ENCODE measurements at regions not wholly inside any gene's neighbourhood (a gene's known extent, or its start where the extent isn't known, plus 50 kb on each side); places are given as distances from the start of the nearest gene placed in this dataset.

GRCh38 chr1:194774535-194774934 is 1588.1 kb upstream of the B3GALT2 start:
- in situ Hi-C loops (cut with MboI) = no loop called here
- Histone ChIP-seq H3K9me3 (replicated peaks; ENCODE audit: control insufficient read depth, insufficient read depth, low read depth, low read length) (no peaks in the 10 kb centered on the region), H3K9ac (ENCODE audit: insufficient read depth in 1 of 2, low read depth in 2 of 2, low read length in 2 of 2) (no peak overlapping the region), H3K9me1 (ENCODE audit: control insufficient read depth, insufficient read depth, low read length) (no peaks in the 10 kb centered on the region), H3K36me3 (ENCODE audit: control insufficient read depth, insufficient read depth, low read length) (peaks cover 14% of the 10 kb centered on the region; the same call in 1 of the 3 replicates), H4K20me1 (replicated peaks; ENCODE audit: control insufficient read depth, insufficient read depth, low read length) (no peaks in the 10 kb centered on the region), H3K4me3 (no peak overlapping the region), H3K79me2 (ENCODE audit: control insufficient read depth, insufficient read depth, low read length) (no peaks in the 10 kb centered on the region), H3K27ac (ENCODE audit: extremely low read depth, low read depth, low read length) (no peak overlapping the region), H3K4me2 (ENCODE audit: insufficient read depth, low read length) (no peak overlapping the region), H3K27me3 (ENCODE audit: control insufficient read depth in 2 of 2, insufficient read depth in 2 of 2, low read length in 2 of 2) (no peaks in the 10 kb centered on the region), H2AFZ (ENCODE audit: low read depth, low read length) (no peak overlapping the region), H3K4me1 (replicated peaks in 1 of 2; ENCODE audit: control insufficient read depth in 2 of 2, insufficient read depth in 2 of 2, low read length in 2 of 2) (no peaks in the 10 kb centered on the region)
- DNase-seq (ENCODE audit: extremely low read depth in 1 of 4, low spot score in 3 of 4) (no peak), ATAC-seq (no peak), FAIRE-seq (no peak)
- ChIA-PET POLR2A (no interaction called here), CTCF (ENCODE audit: low intra/inter-chr PET ratio) (no interaction called here)
- TF ChIP-seq ATF3 (IDR thresholded peaks at IDR 0.05) = 0 out of 2 replicates have a peak, but pooled peaks have one; percentile 39
- TF ChIP-seq ATF3 (CRISPR knock-in tag; conservative IDR thresholded peaks at IDR 0.05) = no peak
- TF ChIP-seq POLR2G (IDR thresholded peaks at IDR 0.05; ENCODE audit: low read depth, low read length) = no peak
- no peak for TF ChIP-seq CEBPG (CRISPR knock-in tag; IDR thresholded peaks at IDR 0.05)
- TF ChIP-seq CEBPG (tag; conservative IDR thresholded peaks at IDR 0.05 in 1 of 2, IDR thresholded peaks at IDR 0.05 in 1 of 2) = peak in 1 of 2 experiments; percentile 24; a peak in 1 of 4 replicates
- TF ChIP-seq ZNF280A (IDR thresholded peaks at IDR 0.05; ENCODE audit: low read depth, partially characterized antibody) = no peak
- BruUV-seq (replicated peaks) = no TSS peak
- WGBS (ENCODE audit: insufficient coverage, low coverage, missing lambda C conversion rate) = 59% methylated on average over 2 of the region's 2 CpGs
- intact Hi-C loops (cut with micrococcal nuclease) = no loop called here

Measured in K562 (cell line).